ENCODE measurements at regions not wholly inside any gene's neighbourhood (a gene's known extent, or its start where the extent isn't known, plus 50 kb on each side); places are given as distances from the start of the nearest gene placed in this dataset.
"Not testable (repeated sequence)": the region's sequence is repeated elsewhere in the genome, so short reads cannot be mapped to it uniquely, and the experiment has no call there.

- DNase-seq (ENCODE audit: low read depth), result no peak
- in situ Hi-C loops (cut with HindIII; ENCODE audit: low sequenced_read_pairs), result no loop called here
Observed at GRCh38 chr1:244154872-244155531, 103.9 kb downstream of the ZBTB18 start.

DNA sequence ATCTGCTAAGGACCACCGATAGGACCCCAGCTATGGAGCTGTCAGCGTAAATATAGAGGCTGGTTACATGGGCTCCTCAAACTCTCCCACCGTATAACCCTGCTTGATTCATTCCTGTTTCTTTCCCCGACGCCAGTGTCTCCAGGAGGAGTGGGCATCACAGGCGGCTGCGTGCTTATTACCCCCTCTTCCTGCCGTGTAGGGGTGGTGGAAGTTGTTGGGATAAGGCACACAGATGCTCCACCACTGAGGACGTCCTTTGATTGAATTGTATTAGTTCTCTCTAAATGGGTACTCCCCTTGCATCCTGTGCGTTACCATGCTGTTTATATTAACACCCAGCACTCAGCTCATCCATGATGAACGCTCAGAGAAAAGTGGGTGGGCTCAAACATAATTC lies 104.6 kb downstream of the ZBTB18 start:
- DNase-seq (ENCODE audit: low read depth), result no peak

More at GRCh38 chr1:244154872-244155531, 103.9 kb downstream of the ZBTB18 start:
- no peak for TF ChIP-seq CTCF (IDR thresholded peaks at IDR 0.05; ENCODE audit: low read depth, low read length, missing control alignments)
- no peak overlapping the region for H3K4me3 ChIP-seq (ENCODE audit: low read depth, low read length)

GRCh38 chr1:244156617-244157016 lies 105.5 kb downstream of the ZBTB18 start:
- in situ Hi-C loops (cut with HindIII; ENCODE audit: low sequenced_read_pairs); H3K4me3 ChIP-seq (ENCODE audit: low read depth, low read length); DNase-seq (ENCODE audit: low read depth): not testable (repeated sequence)

More for the DNA sequence above, 104.6 kb downstream of the ZBTB18 start:
- in situ Hi-C loops (cut with HindIII; ENCODE audit: low sequenced_read_pairs), result no loop called here
- TF ChIP-seq CTCF (IDR thresholded peaks at IDR 0.05; ENCODE audit: low read depth, low read length, missing control alignments), result no peak
- no peak overlapping the region for H3K4me3 ChIP-seq (ENCODE audit: low read depth, low read length)

- DNase-seq (ENCODE audit: low read depth), result no peak
- no peak overlapping the region for H3K4me3 ChIP-seq (ENCODE audit: low read depth, low read length)
- in situ Hi-C loops (cut with HindIII; ENCODE audit: low sequenced_read_pairs), result no loop called here
- no peak for TF ChIP-seq CTCF (IDR thresholded peaks at IDR 0.05; ENCODE audit: low read depth, low read length, missing control alignments)
Observed at GRCh38 chr1:244157731-244158438, 106.8 kb downstream of the ZBTB18 start.

DNA sequence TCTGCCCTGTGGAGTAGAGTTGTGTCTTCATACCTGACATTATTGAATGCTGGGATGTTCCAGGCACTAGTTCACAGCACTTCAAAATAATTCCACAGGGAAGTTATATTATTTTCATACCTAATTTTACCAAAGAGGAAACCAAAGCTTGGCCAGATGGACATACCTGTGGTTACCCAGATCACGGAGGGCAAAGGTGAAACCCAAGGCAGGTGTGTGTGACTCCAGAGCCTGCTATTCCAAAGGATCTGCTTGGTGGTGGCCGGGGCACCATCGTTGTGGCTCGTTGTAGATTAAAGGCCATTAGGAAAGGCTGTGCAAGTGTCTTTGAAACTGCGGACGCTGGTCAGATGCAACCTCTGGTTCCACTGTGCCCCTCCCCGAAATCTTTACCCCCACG lies 108.6 kb downstream of the ZBTB18 start:
- no peak for TF ChIP-seq CTCF (IDR thresholded peaks at IDR 0.05; ENCODE audit: low read depth, low read length, missing control alignments)
- DNase-seq (ENCODE audit: low read depth), result no peak
- in situ Hi-C loops (cut with HindIII; ENCODE audit: low sequenced_read_pairs), result no loop called here
- no peak overlapping the region for H3K4me3 ChIP-seq (ENCODE audit: low read depth, low read length)

GRCh38 chr1:244160455-244161235 lies 109.6 kb downstream of the ZBTB18 start:
- no peak for DNase-seq (ENCODE audit: low read depth)
- in situ Hi-C loops (cut with HindIII; ENCODE audit: low sequenced_read_pairs), result no loop called here
- H3K4me3 ChIP-seq (ENCODE audit: low read depth, low read length), result no peak overlapping the region
- TF ChIP-seq CTCF (IDR thresholded peaks at IDR 0.05; ENCODE audit: low read depth, low read length, missing control alignments), result no peak

- in situ Hi-C loops (cut with HindIII; ENCODE audit: low sequenced_read_pairs), result no loop called here
- TF ChIP-seq CTCF (IDR thresholded peaks at IDR 0.05; ENCODE audit: low read depth, low read length, missing control alignments), result no peak
- DNase-seq (ENCODE audit: low read depth), result no peak
- H3K4me3 ChIP-seq (ENCODE audit: low read depth, low read length), result no peak overlapping the region
Observed at GRCh38 chr1:244161236-244161510, 110.1 kb downstream of the ZBTB18 start.
